Ureter (tissue), 1 donor: ENCODE measurements at regions not wholly inside any gene's neighbourhood (a gene's known extent, or its start where the extent isn't known, plus 50 kb on each side); places are given as distances from the start of the nearest gene placed in this dataset.
"Not testable (repeated sequence)": the region's sequence is repeated elsewhere in the genome, so short reads cannot be mapped to it uniquely, and the experiment has no call there.

ENCODE experiments used
- DNase-seq: peaks from one replicate; pipeline ENCODE4 v3.0.0-alpha.2; 2020; ENCODE audit warnings: low spot score
- donor health status: DM: yes; HTN: yes; CAD: no.

- no peak for DNase-seq
Measured at GRCh38 chr18:73101977-73102376, 234.2 kb upstream of the NETO1 start.

GRCh38 chr18:73101491-73101890, 233.7 kb upstream of the NETO1 start:
- not testable (repeated sequence) for DNase-seq

DNA sequence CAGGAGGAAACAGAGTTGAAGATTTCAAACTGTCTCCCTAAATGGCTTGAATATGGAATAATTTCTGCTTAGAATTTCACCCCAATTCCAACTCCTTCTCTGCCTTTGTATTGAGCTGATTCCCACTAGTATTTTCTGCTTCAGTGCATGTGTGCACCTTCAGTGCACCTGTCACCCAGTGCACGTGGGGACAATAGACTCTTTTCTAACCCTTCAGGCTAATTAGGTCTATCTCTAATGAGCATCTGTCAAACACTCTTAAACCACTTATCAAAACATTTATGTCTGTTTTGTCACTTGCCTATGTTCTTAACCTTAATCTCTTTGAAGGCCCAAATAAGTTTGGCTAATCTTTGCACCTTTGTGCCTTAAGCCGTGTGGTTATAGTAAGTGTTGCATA, 232.0 kb upstream of the NETO1 start:
- no peak for DNase-seq

- DNase-seq: no peak
Measured at GRCh38 chr18:73093687-73094250, 226.0 kb upstream of the NETO1 start.

- no peak for DNase-seq
Measured at GRCh38 chr18:73088445-73088844, 220.7 kb upstream of the NETO1 start.

DNA sequence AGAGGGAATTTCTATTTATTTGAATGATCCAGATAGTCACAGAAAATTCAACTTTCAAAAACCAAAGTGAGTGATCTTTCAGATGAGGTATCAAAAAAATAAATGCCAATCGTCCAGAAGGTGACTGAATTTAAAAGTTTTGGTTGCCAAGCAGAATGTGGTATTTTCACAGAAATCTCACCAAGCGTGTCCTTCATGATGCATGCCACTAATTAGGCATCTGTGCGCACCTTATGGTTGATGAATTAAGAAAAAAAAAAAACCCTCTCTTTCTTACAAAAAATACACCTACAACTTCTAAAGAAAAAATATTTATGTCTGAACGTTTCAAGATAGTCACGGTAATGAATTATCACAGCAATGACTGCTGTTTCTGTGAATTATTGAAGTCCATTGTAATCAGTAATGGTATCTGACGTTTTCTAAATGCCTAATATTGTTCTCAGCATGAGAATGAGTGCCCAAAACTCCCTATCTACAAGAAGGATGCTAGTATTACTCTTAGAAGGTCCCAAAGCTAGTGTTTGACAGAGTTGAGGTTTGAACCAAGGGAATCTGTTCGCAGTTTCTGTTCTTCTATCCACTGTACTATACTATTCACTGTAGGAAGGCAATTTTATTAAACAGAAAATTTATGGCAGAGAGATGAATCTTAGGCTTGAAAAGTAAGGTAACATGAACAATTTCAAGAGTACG, 219.6 kb upstream of the NETO1 start:
- no peak for DNase-seq

GRCh38 chr18:73079920-73080319, 212.1 kb upstream of the NETO1 start:
- DNase-seq: no peak

GRCh38 chr18:73060666-73061288, 193.0 kb upstream of the NETO1 start:
- no peak for DNase-seq

GRCh38 chr18:73059280-73059679, 191.5 kb upstream of the NETO1 start:
- no peak for DNase-seq

DNA sequence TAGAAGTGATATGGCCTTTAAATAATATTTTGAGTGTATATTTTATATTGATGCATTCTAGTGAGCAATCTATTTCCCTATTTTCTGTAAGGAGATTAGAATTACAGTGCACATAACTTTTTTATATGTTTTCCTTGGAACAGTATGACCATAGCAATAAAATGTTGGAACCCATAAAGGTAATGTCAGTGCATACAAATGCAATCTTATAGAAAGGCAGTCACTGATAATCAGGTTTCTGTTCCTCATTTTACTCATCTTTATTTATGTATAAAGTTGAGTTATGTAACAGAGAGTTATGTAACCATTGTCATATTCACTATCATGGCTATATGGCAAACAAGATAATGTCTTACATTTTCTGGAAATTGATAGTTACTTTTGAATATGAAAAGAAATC, 179.9 kb upstream of the NETO1 start:
- DNase-seq: no peak

- no peak for DNase-seq
Measured at GRCh38 chr18:73045037-73045436, 177.2 kb upstream of the NETO1 start.

GRCh38 chr18:73043611-73044010, 175.8 kb upstream of the NETO1 start:
- no peak for DNase-seq

- no peak for DNase-seq
Measured at GRCh38 chr18:73043211-73043610, 175.4 kb upstream of the NETO1 start.

DNA sequence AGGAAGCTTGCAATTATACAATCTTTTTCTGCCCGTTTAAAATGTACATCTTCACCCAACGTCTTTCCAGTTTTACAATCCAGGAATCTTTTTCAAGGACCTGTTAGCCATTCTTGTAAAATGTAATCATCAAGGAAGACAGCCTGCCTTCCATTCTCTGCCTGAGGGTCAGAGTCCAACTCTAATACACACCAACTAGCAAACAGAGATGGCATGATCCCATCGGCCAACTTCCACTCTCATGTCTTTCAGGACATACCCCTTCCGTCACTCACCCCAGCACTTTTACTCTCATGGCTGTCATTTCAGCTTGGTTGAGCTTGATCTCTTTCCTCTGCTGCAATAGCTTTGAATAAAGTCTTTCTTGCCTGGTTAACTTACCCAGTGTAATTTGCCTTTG, 172.5 kb upstream of the NETO1 start:
- no peak for DNase-seq

DNA sequence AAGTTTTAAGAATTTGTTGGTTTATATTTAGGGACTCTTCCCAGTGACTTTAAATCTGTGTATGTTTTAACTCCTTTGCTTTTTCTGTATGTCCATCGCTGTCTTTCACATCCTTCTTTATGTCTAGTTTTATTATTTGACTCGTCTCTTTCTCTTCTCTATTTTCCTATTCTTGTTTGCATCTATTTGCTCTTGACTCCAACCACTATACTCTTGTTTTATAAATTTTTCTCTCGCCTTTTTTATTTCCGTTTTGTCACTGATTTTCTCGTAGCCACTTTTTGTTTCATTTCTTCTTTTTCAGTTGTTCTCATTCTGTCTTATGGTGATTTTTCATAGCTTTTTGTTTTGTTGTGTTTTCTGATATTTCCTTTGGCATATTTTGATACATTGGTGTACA, 170.5 kb upstream of the NETO1 start:
- DNase-seq: no peak

GRCh38 chr18:73023975-73024374, 156.2 kb upstream of the NETO1 start:
- no peak for DNase-seq

GRCh38 chr18:73009691-73010090, 141.9 kb upstream of the NETO1 start:
- DNase-seq: no peak

DNA sequence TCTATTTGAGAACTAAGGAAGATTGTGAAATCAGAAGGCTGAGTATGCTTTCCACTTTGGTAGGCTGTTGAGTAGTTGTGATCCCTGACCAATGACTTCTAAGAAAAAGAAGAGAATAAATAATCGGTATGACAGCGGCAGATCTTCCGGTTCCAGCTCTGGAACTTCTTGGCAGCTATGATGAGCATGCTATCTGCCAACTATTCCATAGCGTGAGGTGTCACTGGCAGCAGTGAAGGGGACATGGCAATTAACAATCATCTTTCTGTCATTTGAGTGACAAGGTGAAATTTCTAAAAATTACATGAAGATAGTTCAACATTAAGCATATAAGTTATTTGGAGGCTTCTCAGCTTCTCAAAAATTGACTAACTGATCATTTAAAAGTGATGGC, 140.1 kb upstream of the NETO1 start:
- no peak for DNase-seq

- DNase-seq: no peak
Measured at GRCh38 chr18:73007195-73007914, 139.6 kb upstream of the NETO1 start.

DNA sequence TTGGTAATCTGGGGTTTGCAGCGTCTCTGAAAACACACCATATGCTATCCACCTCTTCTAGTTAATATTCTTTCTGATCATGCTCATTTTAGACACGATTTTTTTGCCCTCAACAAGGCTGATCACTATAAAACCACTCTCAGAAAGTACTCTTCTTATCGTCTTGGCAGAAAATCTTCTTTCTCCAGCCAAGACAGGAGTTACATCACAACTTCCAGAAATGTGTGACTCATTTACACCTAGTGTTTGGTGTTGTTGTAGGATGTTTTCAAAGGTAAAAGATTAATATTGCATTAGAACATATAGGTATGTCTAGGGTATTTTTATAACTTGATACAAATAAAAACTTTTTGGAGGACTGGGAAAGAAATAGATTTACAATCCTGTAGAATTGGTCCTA, 138.5 kb upstream of the NETO1 start:
- no peak for DNase-seq

DNA sequence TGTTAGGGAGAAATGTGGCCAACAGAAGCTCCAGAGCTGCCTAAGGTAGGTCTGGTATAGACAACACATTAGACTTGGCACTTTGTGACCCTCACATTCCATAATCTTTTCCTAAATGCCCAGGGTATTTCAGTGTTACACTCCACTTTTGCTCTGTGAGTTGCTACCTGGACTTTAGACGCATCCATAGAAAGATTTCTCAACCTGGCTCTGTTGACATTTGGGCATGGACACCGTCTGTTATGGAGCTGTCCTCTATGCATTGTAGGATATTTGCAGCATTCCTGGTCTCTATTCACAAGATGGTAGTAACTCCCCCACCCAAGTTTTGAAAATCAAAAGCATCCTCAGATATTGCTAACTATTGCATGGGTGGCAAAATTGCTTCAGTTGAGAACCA, 136.5 kb upstream of the NETO1 start:
- no peak for DNase-seq

GRCh38 chr18:72999971-73000607, 132.3 kb upstream of the NETO1 start:
- no peak for DNase-seq
